NB4 (cell line): ENCODE measurements at regions not wholly inside any gene's neighbourhood (a gene's known extent, or its start where the extent isn't known, plus 50 kb on each side); places are given as distances from the start of the nearest gene placed in this dataset.
A peak's percentile ranks its signal among the peaks of the same experiment; 100 is the strongest.
"Not testable (repeated sequence)": the region's sequence is repeated elsewhere in the genome, so short reads cannot be mapped to it uniquely, and the experiment has no call there.

Experiments
- DNase-seq: peaks from one replicate; pipeline ENCODE4 v3.0.0; 2010; ENCODE audit warnings: low read depth
- H3K4me3 ChIP-seq: one replicate; pipeline ENCODE4 v1.5.1; 2011; ENCODE audit warnings: mild to moderate bottlenecking, low read depth, low read length, moderate library complexity
- CTCF ChIP-seq: IDR thresholded peaks from one replicate; pipeline ENCODE4 v1.5.1; 2012; ENCODE audit warnings: low read depth, low read length
- MYC ChIP-seq: IDR thresholded peaks from 2 replicates; pipeline ENCODE4 v1.6.1; 2011; ENCODE audit warnings: low read depth, low read length
- POLR2A ChIP-seq: IDR thresholded peaks from 2 replicates; pipeline ENCODE4 v1.6.1; 2011; ENCODE audit warnings: mild to moderate bottlenecking; ENCODE audit not compliant: insufficient read length; ENCODE audit errors: extremely low read depth
- TF ChIP-seq, protein P1 (sequence below): IDR thresholded peaks from 2 replicates; pipeline ENCODE4 v1.6.1; 2011; ENCODE audit warnings: low read depth, low read length

GRCh38 chr1:37373413-37373812 lies 101.0 kb upstream of the ZC3H12A start:
- TF ChIP-seq CTCF (no peak), MYC (no peak), POLR2A (no peak)
- TF ChIP-seq, protein P1, sequence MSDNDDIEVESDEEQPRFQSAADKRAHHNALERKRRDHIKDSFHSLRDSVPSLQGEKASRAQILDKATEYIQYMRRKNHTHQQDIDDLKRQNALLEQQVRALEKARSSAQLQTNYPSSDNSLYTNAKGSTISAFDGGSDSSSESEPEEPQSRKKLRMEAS: no peak
- H3K4me3 ChIP-seq: no peak overlapping the region
- DNase-seq: no peak

- not testable (repeated sequence) for DNase-seq
Observed at GRCh38 chr1:37380546-37380945, 93.8 kb upstream of the ZC3H12A start.

GRCh38 chr1:37387854-37388253 lies 86.5 kb upstream of the ZC3H12A start:
- TF ChIP-seq POLR2A (no peak), MYC (no peak), CTCF (no peak)
- TF ChIP-seq, protein P1: no peak
- no peak overlapping the region for H3K4me3 ChIP-seq
- DNase-seq: no peak

More at GRCh38 chr1:37380546-37380945, 93.8 kb upstream of the ZC3H12A start:
- not testable (repeated sequence) for H3K4me3 ChIP-seq

- no peak for DNase-seq
- TF ChIP-seq MYC: no peak
- TF ChIP-seq, protein P1: no peak
Observed at GRCh38 chr1:37389327-37389726, 85.1 kb upstream of the ZC3H12A start.

DNA sequence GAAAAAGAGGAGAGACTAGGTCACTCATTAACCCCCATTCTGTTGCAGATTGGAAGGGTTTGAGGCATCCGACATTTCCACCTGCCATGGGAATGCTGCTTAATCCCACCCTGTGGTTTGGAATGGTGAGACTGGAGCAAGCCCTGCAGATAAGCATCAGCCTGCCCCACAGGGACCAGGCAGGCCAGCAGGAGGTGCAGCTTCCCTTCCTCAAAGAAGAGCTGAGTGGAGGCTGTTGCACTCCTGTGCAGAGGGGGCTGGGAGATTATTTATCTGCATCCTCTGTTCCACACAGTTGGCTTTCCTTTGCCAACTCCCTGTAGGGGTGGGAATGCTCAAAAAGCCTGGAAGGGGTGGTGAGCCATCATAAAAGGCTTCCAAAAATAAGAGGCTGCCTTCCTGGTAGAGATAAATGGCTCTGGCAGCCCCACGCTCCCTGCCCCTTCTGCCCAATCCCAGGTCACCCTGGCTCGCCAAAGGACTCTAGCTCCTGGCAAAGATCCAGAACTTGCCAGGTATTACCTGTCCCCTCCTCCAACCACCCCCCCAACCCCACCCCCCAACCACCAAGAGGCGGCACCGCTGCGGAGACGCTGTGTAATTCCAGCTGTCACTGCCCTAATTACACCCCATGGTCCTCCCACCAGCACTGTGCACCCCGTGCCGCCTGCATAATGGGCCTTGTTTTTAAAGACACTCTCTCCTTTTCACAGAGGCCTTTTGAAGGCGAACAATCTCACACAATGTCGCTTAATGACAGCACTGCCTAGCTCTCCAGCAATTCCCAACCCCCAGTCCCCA lies 83.0 kb upstream of the ZC3H12A start:
- TF ChIP-seq POLR2A (no peak), MYC (no peak), CTCF (no peak)
- TF ChIP-seq, protein P1: no peak
- DNase-seq: peak; percentile 13
- H3K4me3 ChIP-seq: no peak overlapping the region

More at GRCh38 chr1:37389327-37389726, 85.1 kb upstream of the ZC3H12A start:
- H3K4me3 ChIP-seq: no peak overlapping the region

GRCh38 chr1:37392051-37392450 lies 82.3 kb upstream of the ZC3H12A start:
- no peak for DNase-seq
- TF ChIP-seq, protein P1: no peak
- TF ChIP-seq MYC (no peak), POLR2A (no peak), CTCF (no peak)
- H3K4me3 ChIP-seq: no peak overlapping the region
